ENCODE measurements at regions not wholly inside any gene's neighbourhood (a gene's known extent, or its start where the extent isn't known, plus 50 kb on each side); places are given as distances from the start of the nearest gene placed in this dataset.

- Histone ChIP-seq H3K79me2 (ENCODE audit: insufficient read depth, low read length) (no peaks in the 10 kb centered on the region), H4K8ac (replicated peaks; ENCODE audit: insufficient read length, low read depth, low read length) (no peak overlapping the region), H3T11ph (ENCODE audit: low read length) (no peak overlapping the region), H2BK20ac (ENCODE audit: low read depth, low read length, poor library complexity, severe bottlenecking) (no peak overlapping the region), H4K5ac (ENCODE audit: insufficient read length, low read depth, low read length) (no peak overlapping the region), H2BK15ac (ENCODE audit: low read depth, low read length) (no peak overlapping the region), H4K91ac (ENCODE audit: insufficient read length, low read depth, low read length) (no peak overlapping the region), H3K23me2 (ENCODE audit: insufficient read length, low read depth, low read length, poor library complexity, severe bottlenecking) (no peaks in the 10 kb centered on the region), H2AK5ac (ENCODE audit: insufficient read length, low read length) (no peak overlapping the region), H3K23ac (ENCODE audit: insufficient read length, low read depth, low read length) (no peak overlapping the region), H2BK5ac (ENCODE audit: insufficient read length, low read length) (no peak overlapping the region), H3K4me1 (ENCODE audit: insufficient read depth, low read length) (no peaks in the 10 kb centered on the region), H3K27ac (ENCODE audit: insufficient read length, low read depth, low read length) (no peak overlapping the region), H3K79me1 (ENCODE audit: insufficient read depth, low read depth, low read length, poor library complexity, severe bottlenecking) (no peaks in the 10 kb centered on the region), H3K4ac (ENCODE audit: low read depth, low read length) (no peak overlapping the region), H2BK120ac (ENCODE audit: low read depth, low read length, poor library complexity, severe bottlenecking) (no peak overlapping the region), H3K56ac (ENCODE audit: insufficient read length, low read depth, low read length) (no peak overlapping the region), H3K27me3 (ENCODE audit: insufficient read depth, low read length) (no peaks in the 10 kb centered on the region), H4K20me1 (ENCODE audit: control insufficient read depth, insufficient read depth, insufficient read length) (no peaks in the 10 kb centered on the region), H2AFZ (ENCODE audit: low read length) (no peak overlapping the region), H3K14ac (ENCODE audit: insufficient read depth, low read length) (no peak overlapping the region), H2BK12ac (ENCODE audit: insufficient read length, low read depth, low read length) (no peak overlapping the region), H3K9me3 (ENCODE audit: control insufficient read depth, low read depth, low read length) (no peaks in the 10 kb centered on the region), H3K18ac (ENCODE audit: insufficient read length, low read depth, low read length) (no peak overlapping the region), H3K9ac (ENCODE audit: extremely low read depth, insufficient read length, low read length) (no peak overlapping the region), H3K4me2 (ENCODE audit: insufficient read depth, insufficient read length, low read length) (no peak overlapping the region)
- DNase-seq = no peak
- H3K9me3 Mint-ChIP-seq = no peaks in the 10 kb centered on the region; a peak in 1 of 5 replicates
- no peak for TF ChIP-seq CTCF (conservative IDR thresholded peaks at IDR 0.05)
- no peak overlapping the region for H3K27ac Mint-ChIP-seq
- no CpG with 5 or more reads among the region's 3 CpGs for WGBS (ENCODE audit: extremely low coverage, insufficient read length, low lambda C conversion rate)
- H3K4me1 Mint-ChIP-seq = peaks cover 4 to 5% of the 10 kb centered on the region in 2 experiments
- no peaks in the 10 kb centered on the region; a peak in 1 of 7 replicates for H3K36me3 Mint-ChIP-seq (ENCODE audit: insufficient read depth in 1 of 3, low read depth in 3 of 3)
- no peaks in the 10 kb centered on the region; the same call in 1 of the 2 replicates for H3K27me3 Mint-ChIP-seq (ENCODE audit: low read depth)
- no peak overlapping the region for H3K4me3 Mint-ChIP-seq
These were observed 52.9 kb upstream of the CD180 start for GRCh38 chr5:67249590-67249895.
